NCI-H1436 (cell line): ENCODE measurements at regions not wholly inside any gene's neighbourhood (a gene's known extent, or its start where the extent isn't known, plus 50 kb on each side); places are given as distances from the start of the nearest gene placed in this dataset.
A peak's percentile ranks its signal among the peaks of the same experiment; 100 is the strongest.
"Not testable (repeated sequence)": the region's sequence is repeated elsewhere in the genome, so short reads cannot be mapped to it uniquely, and the experiment has no call there.

ENCODE experiments used
- DNase-seq: peaks from one replicate; lab custom pipeline; 2025; lab: John Stamatoyannopoulos, UW

GRCh38 chr3:125810010-125810409, 159.0 kb upstream of the ROPN1B start:
- DNase-seq, result not testable (repeated sequence)

DNA sequence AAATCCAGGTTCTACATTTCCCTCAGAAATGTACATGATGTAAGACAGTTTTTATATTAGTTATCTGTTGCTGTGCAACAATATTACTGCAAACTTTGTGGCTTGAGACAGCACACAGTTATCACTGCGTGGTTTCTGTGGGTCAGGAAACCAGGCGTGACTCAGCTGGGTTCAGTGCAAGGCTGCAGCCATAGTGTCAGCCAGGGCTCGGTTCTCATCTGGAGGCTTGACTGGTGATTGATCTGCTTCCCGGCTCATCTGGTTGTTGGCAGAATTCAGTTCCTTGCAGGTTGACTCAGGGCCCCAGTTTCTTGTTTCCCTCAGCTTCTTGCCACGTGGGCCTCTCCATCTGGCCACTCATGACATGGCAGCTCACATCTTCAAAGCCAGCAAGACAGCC, 146.8 kb upstream of the ROPN1B start:
- DNase-seq, result not testable (repeated sequence)

GRCh38 chr3:125831005-125831750, 137.8 kb upstream of the ROPN1B start:
- not testable (repeated sequence) for DNase-seq

- DNase-seq, result not testable (repeated sequence)
These were observed 133.4 kb upstream of the ROPN1B start for GRCh38 chr3:125835562-125835961.

DNA sequence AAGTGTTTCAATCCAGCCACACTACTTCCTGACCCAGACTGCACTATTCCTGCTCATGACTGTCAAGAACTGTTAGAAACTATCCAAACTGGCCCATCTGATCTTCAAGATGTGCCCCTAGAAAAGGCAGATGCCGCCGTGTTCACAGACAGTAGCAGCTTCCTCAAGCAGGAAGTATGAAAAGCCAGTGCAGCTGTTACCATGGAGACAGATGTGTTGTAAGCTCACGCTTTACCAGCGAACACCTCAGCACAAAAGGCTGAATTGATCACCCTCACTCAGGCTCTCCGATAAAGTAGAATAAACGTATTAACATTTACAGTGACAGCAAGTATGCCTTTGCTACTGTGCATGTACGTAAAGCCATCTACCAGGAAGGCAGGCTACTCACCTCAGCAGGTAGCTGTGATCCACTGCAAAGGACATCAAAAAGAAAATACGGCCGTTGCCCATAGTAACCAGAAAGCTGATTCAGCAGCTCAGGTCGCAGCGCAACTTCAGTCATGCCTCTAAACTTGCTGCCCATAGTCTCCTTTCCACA, 132.9 kb upstream of the ROPN1B start:
- not testable (repeated sequence) for DNase-seq

GRCh38 chr3:125836786-125837185, 132.2 kb upstream of the ROPN1B start:
- DNase-seq, result not testable (repeated sequence)

DNA sequence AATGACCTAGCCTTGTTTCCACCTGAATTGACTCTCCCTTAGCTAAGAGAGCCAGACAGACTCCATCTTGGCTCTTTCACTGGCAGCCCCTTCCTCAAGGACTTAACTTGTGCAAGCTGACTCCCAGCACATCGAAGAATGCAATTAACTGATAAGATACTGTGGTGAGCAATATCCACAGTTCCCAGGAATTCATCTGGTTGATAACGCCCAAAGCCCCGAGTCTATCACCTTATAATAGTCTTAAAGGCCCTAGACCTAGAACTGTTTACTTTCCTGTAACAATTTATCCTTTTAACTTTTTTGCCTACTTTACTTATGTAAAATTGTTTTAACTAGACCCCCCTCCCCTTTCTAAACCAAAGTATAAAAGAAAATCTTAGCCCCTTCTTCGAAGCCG, 130.1 kb upstream of the ROPN1B start:
- not testable (repeated sequence) for DNase-seq

GRCh38 chr3:125840465-125840864, 128.5 kb upstream of the ROPN1B start:
- DNase-seq, result not testable (repeated sequence)

GRCh38 chr3:125847966-125848365, 121.0 kb upstream of the ROPN1B start:
- DNase-seq, result not testable (repeated sequence)

GRCh38 chr3:125855006-125855405, 114.0 kb upstream of the ROPN1B start:
- DNase-seq, result not testable (repeated sequence)

- not testable (repeated sequence) for DNase-seq
These were observed 108.4 kb upstream of the ROPN1B start for GRCh38 chr3:125860547-125860946.

DNA sequence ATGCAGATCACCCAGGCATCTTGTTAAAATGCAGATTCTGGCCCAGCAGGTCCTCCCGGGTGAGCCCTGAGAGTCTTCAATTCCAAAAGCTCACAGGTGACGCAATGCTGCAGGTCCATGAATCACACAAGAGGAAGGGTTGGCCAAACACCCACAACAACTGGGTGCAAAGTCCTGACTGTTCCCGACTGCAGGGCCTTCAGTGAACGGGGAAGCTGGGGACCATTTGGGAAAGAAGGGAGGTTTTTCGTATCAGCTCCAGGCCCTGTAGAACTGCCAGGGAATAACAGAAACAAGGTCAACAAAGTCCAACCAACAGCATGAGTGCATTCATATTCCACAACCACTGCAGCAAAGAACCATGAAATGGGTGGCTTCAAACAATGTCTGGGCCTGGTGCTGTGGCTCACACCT, 106.1 kb upstream of the ROPN1B start:
- not testable (repeated sequence) for DNase-seq

DNA sequence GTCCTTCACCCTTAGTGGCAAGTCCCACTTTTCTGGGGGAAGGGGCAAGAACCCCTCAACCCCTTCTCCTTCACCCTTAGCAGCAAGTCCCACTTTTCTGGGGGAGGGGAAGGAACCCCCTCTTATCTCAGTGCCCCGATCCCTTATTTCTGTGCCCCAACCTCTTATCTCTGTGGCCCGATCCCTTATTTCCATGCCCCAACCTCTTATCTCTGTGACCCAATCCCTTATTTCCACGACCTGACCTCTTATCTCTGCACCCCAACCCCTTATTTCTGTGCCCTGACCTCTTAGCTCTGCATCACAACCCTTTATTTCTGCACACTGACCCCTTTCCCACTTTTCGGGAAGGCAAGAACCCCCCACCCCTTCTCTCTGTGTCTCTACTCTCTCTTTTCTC, 104.4 kb upstream of the ROPN1B start:
- DNase-seq, result not testable (repeated sequence)

- peak; percentile 20 for DNase-seq
These were observed 83.0 kb upstream of the ROPN1B start for GRCh38 chr3:125886006-125886405.

DNA sequence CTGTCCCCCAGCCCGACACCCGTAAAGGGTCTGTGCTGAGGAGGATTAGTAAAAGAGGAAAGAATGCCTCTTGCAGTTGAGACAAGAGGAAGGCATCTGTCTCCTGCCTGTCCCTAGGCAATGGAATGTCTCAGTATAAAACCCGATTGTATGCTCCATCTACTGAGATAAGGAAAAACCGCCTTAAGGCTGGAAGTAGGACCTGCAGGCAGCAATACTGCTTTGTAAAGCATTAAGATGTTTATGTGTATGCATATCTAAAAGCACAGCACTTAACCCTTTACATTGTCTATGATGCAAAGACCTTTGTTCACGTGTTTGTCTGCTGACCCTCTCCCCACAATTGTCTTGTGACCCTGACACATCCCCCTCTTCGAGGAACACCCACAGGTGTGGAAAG, 69.8 kb upstream of the ROPN1B start:
- not testable (repeated sequence) for DNase-seq

- DNase-seq, result not testable (repeated sequence)
These were observed 67.5 kb upstream of the ROPN1B start for GRCh38 chr3:125901473-125901872.

GRCh38 chr3:125903780-125904455, 65.1 kb upstream of the ROPN1B start:
- DNase-seq, result not testable (repeated sequence)

- not testable (repeated sequence) for DNase-seq
These were observed 61.7 kb upstream of the ROPN1B start for GRCh38 chr3:125907279-125907678.

DNA sequence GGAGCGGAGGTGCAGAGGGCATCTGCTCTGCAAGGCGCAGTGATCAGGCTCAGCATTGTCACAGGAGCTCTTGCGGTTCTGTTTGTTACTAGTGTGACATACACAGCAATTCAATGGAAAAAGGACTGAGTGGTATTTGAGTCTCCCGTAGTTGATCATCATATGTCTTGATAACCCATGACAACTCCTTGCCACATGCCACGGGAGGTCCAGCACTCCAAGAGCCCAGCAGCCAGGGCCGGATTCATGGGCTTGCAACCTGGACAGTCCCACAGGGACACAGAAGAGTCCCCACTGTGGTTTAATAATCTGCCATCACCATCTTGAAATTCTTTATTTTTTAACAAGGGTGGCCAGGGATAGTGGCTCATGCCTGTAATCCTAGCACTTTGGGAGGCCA, 58.1 kb upstream of the ROPN1B start:
- DNase-seq, result not testable (repeated sequence)

DNA sequence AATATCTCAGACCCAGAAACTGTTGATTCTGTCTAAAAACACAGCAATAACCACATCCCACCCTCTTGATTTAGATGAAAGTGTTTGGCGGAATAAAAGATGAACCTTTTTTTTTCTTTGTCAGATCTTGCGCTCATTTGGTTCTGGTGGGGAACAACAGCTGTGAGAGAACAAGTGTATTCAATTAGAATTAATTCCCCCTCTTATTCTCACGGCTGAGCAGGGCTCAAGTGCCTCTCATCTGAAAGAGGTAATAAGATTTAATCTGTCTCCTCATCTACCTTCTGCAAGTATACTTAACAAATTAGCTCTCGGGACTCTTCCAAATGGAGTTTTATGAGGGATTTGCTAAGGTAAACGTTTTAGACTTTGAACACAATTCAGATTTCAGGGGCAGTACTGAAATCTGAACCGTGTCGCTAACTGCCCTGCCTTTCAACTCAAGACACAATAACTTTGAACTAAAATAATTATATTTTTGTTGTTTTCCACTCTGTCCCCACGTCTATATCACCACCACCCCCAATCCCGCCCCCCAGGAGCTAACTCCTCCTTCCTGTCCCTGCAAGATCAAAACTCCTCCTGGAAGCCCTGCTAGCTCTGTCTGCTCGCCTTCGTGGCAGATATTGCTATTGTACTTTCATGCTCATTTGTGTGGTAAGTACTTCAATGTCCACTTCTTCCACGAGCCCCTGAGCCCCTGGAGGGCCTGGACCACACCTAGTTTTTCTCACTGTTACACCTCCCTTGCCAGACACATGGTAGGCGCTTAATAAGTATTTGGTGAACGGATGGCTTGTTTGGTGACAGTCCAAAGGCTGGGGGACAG, 54.2 kb upstream of the ROPN1B start:
- DNase-seq, result peak; percentile 70

- DNase-seq, result not testable (repeated sequence)
These were observed 53.6 kb upstream of the ROPN1B start for GRCh38 chr3:125915437-125915787.

DNA sequence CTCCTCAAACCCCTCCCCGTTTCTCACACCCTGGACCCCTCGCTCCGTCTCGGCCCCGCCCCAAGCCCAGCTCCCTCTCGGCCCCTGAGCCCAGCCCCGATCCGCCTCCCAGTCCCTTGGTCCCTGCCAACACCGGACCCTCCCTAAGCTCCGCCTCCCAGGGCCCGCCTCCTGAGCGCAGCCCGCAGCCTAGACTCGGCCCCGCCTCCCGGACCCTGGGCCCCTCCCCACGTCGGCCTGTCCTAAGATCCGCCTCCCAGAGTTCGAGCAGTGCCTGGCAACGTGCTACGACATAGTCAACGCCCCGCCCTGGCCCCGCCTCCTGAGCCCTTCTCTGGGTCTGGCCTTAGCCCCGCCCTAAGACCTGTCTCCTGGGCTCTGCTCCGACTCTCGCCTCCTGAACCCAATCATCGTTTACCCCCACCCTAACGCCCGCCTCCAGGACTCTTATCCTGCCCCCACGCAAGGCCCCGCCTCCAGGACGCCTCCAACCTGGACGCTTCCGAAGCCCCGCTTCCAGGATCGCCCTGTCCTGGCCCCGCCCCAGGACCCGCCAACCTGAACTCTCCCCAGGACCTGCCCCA, 53.1 kb upstream of the ROPN1B start:
- peak; percentile 98 for DNase-seq
